ENCODE measurements at regions not wholly inside any gene's neighbourhood (a gene's known extent, or its start where the extent isn't known, plus 50 kb on each side); places are given as distances from the start of the nearest gene placed in this dataset.

GRCh38 chr7:33814936-33815335 is 90.4 kb upstream of the BMPER start:
- ATAC-seq: no peak
- DNase-seq: no peak

DNA sequence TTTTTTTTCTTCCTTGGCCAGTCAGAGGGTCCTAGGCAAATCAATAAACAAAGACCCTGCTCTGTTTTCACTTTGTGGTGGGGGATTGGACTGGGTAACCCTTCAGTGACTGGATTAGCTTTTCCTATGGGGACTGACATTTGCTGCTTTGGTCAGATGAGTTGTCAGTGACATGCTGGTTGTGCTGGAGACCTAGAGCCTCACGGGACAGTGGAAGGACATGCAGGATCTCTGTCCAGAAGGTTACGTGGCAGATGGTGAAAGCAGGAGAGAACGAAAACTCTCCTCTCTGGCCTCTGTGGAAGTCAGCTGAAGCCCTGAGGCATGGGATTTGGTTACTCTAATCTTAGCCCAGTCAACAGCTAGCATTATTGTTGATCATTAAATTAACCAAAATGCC is 90.0 kb upstream of the BMPER start:
- no peak for DNase-seq
- ATAC-seq: no peak

DNA sequence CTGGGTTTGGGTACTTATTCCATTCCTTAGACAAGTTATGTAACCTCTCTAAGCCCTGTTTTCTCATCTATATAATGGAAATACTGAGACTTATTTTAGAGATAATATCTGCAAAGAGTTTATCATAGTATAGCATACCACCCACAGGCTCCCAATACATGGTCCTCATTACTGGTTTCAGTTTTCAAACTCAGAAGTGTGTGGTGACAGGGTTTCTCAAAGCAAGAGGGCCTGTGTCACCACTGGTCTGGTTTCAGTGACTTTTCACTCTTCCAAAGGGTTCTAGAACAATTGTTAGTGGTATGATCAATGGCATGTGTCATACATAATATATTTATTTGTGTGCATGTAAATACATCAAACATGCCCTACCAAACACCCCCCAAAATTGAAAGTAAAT is 89.2 kb upstream of the BMPER start:
- DNase-seq: no peak
- ATAC-seq: peak; percentile 72

DNA sequence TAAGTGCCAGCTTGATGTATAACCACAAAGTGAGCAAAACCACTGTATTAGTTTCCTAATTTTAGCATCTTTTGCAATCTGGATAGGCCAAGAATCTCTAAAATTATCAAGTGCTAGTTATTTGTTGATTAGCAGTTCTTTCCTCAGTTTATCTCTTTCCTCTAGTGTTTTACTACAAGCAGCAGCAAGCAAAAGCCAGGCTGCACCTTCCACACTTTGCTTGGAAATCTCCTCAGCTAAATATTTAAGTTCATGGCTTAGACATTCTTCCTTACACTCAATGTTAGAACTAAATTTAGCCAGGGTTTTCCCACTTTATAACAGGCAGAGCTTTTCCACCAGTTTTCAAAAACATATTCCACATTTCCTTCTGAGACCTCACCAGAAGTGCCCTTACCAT is 85.7 kb upstream of the BMPER start:
- ATAC-seq (no peak), DNase-seq (no peak)

- DNase-seq (no peak), ATAC-seq (no peak)
Measured at GRCh38 chr7:33820206-33820605, 85.1 kb upstream of the BMPER start.

GRCh38 chr7:33821970-33822369 is 83.4 kb upstream of the BMPER start:
- ATAC-seq (no peak), DNase-seq (no peak)

- no peak for ATAC-seq
- DNase-seq: no peak
Measured at GRCh38 chr7:33823913-33824312, 81.4 kb upstream of the BMPER start.

DNA sequence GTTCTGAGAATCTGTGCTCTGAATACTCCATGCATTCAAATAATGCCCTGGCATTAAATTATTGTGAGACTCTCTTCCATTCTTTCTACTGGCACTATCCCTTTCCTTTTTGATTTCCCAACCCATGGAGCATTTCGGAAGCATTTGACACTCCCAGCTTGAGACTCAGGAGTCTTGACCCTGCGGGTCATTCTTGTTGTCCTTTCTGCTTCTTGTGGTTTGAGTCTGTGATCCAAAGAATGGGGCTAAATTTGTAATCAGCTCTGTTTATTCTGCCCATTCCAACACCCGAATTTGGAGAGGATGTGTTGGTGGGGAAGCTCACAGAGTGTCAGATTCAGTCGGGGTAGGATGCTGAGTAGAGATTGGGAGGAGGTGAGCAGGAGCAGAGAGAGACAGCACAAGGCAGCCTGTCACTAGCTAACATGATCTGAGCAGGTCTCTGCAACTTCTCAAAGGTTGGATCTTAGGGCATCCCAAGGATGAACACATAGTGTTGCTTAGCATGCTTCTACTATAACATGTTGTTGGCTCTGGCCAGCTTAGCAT is 80.4 kb upstream of the BMPER start:
- ATAC-seq: no peak

DNA sequence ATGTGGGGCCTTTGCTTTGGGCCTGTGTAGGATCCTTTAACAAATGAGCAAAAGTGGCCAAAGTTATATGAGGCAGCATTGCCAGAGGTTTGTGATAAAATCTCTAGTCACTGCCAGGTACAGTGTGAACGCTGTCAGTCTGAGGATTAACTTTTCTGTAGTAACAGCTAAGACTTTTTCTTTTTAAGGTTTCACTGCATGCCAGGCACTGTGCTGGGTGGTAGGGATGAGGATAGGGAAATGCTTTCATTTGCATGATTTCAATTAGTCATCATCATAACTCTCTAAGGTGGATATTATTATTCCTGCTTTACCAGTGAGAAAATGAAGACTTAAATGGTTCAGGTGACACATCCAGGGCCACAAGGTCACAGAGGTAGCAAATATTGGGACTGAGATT is 79.7 kb upstream of the BMPER start:
- ATAC-seq (no peak), DNase-seq (no peak)

More for the DNA sequence above, 80.4 kb upstream of the BMPER start:
- DNase-seq: no peak

GRCh38 chr7:33829536-33829935 is 75.8 kb upstream of the BMPER start:
- ATAC-seq (no peak), DNase-seq (no peak)

DNA sequence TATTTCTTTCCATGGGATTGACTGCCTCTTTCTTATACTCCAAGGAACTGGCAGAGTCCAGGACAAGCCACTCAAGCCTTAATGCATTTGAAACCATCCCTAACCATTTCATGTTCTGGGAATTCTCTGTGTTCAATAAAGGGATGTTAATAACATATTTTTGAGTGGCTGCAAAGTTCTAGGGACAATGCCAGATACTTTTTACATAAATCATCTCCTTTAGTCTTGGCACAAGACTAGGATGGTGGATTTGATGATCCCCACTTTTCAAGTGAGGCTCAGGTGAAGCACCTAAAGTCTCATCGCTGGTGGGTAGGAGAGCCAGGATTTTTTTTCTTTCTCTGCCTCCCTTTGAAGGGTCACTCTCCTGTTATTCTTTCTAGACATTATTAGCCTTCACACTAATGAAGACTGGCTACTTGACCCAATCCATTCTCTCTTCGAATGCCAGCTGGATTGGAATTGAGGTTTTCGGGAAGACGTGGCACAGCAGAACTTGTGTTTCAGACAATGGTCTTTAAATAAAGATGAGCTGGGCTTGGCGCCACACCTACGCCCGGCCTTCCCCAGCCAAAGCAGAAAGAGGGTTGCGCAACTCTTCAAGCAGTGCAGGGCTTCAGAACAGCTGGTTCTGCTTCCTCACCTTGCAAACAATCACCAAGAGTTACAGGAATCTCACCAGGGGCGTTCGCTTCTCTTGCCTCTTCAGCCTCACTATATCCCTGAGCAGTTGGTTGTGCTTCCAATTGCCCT is 73.8 kb upstream of the BMPER start:
- DNase-seq: no peak
- no peak for ATAC-seq

- ATAC-seq (no peak), DNase-seq (no peak)
Measured at GRCh38 chr7:33832271-33832721, 73.0 kb upstream of the BMPER start.

DNA sequence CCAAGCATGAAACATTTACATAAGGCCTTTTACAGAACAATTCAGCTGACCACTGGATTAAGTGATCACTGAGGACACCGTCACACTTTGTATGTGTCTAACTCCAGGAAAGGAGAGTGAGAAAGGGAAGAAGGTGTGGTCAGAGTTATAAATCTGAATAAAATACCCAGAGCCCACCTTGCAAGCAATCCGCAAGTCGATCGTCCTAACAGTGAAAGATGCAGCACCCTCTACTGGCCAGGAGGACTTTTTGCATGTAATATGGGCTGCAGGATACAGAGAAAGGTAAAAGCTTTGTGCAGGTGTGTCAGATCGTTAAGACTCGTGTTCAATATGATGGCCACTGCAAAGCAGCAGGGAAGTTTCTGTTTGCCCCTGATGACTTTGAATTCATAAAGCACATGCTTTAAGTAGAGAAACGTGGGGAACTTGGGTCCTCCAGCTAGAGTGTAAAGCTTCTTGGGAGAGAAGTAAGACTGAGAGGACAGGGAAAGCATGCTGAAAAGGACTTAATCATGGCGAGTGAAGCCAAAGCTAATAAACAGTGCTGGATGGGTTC is 68.5 kb upstream of the BMPER start:
- peak; percentile 18 for DNase-seq
- ATAC-seq: no peak

DNA sequence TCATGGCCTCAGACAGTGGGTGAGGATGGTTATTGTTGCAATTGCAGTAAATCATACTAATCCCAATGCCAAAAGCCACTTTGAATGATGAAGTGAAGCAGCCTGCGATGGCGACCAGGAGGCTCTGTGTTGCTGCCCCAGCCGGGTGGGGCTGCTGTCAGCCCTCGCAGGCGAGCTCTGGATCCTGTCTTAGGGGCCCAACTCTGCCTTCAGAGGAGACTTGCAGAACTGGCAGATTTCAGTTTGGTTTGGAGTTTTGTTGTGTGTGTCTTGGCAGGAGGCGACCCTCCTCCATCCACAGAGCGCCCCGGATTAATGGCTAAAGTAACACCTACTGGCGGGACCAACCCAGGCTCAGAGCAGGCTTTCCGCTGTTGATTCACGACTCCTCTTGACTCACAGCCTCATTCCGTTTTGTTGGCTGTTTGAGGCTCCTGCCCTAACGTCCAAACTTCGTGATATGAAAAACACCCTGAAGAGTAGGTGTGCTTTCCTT is 67.9 kb upstream of the BMPER start:
- DNase-seq: no peak
- ATAC-seq: no peak

GRCh38 chr7:33841031-33841430 is 64.3 kb upstream of the BMPER start:
- ATAC-seq (no peak), DNase-seq (no peak)

- DNase-seq (no peak), ATAC-seq (no peak)
Measured at GRCh38 chr7:33841705-33842129, 63.6 kb upstream of the BMPER start.

DNA sequence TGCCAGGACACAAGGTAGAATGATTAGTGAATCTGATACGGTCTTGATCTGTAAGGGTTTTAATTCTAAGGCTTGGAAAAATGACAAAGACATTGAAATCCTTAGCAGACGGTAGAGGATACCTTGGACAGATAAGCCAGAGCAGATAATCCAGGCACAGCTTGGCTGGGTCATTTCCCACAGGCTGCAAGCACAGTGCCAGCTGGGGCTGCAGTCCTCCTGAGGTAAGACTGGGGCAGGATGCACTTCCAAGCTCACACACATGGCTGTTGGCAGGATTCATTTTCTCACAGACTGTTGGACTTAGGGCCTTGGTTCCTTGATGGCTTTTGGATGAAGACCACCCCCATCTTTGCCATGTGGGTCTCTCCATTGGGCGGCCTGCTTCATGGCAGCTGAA is 63.2 kb upstream of the BMPER start:
- ATAC-seq (no peak), DNase-seq (no peak)

- DNase-seq (no peak), ATAC-seq (no peak)
Measured at GRCh38 chr7:33845991-33846509, 59.3 kb upstream of the BMPER start.

GRCh38 chr7:33849004-33849403 is 56.3 kb upstream of the BMPER start:
- DNase-seq: no peak
- no peak for ATAC-seq

DNA sequence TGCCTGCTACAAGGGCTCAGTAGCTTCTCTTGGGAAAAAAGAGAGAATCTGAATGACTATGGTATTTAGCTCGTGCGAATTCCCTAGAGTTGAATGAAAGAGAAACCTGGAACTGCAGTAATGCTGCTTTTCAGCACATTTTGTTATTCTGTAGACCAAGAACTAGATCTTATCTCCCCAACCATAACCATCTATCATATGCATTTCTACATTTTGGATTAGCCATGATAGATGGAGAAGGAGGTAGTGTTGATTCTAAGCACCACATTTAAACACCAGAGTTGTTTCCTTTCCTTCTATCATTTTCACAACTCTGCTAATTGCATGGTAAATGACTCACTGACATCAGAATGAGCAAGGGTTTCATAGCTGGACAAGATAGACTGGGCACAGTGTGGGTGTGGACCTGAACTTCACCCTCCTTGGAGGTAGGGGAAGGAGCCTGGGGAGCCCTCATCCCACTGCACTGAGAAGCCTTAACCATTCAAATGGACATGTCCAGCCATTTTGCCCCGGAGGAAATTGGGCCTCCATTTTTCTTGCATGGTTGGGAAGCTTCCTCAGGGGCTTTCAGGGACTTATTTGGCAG is 55.3 kb upstream of the BMPER start:
- no peak for DNase-seq
- no peak for ATAC-seq

DNA sequence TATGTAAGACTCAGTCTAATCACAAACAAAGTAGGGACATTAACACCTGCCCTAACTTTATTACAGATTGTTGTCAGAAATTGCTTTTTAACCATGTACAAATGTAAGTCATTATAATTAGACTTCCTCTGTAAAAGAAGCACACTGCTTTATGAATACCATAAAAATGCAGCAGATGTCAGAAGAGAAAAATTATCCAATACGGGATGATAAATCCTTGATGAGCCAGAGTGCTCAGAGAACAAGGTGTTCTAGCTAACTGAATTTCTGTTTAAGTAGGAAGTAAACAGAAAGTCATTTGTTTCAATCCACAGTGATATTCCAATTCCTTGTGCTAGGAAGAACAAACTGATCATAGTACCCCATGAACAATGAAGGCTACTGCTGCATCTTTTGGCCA is 54.6 kb upstream of the BMPER start:
- ATAC-seq (no peak), DNase-seq (no peak)

DNA sequence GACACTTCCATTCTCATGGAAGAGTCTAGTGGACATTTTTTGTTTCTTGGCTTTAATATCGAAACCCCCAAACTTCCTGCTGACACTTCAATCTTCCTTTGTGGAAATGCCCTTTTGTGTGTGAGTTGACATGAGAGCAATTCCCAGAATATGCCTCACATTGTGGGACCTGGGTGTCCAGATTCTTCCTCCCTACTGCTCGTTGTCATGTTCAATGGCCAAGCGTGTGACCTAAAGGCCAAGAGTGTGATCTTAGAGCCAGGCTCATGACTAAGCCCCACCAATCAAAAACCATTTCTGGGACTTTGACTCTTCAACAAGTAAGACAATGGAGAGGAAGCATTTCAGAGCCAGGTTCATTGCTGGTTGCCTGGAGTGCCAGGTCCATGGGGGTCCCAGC is 52.5 kb upstream of the BMPER start:
- DNase-seq: no peak
- no peak for ATAC-seq

Measured in stimulated activated naive CD8-positive, alpha-beta T cell treated with anti-CD3 and anti-CD28 coated beads, Interleukin-15, Interleukin-2, amounts not matched to agents 100 U/mL and 50 U/mL, for 24 hours (primary cell).